WTC11 (cell line): ENCODE measurements at regions not wholly inside any gene's neighbourhood (a gene's known extent, or its start where the extent isn't known, plus 50 kb on each side); places are given as distances from the start of the nearest gene placed in this dataset.

Experiments
- ATAC-seq: fragments of 200-7000 bp; cut with Tn5 transposase; 2 replicates; pipeline ENCODE4 v1.10.0; 2021; ENCODE audit warnings: mild to moderate bottlenecking, moderate library complexity
- CTCF ChIA-PET: fragments of 300-600 bp; sonication (Branson Sonifier 250); formaldehyde crosslinking; loops from one replicate; lab custom pipeline; 2021; ENCODE audit warnings: antibody characterized with exemption; lab: Charles Lee
- POLR2A ChIA-PET: fragments of 350-600 bp; sonication (Branson Sonifier 250); formaldehyde crosslinking; loops from one replicate; lab custom pipeline; 2021; ENCODE audit warnings: antibody characterized with exemption; lab: Charles Lee
- DNase-seq: peaks from one replicate; pipeline ENCODE4 v3.0.0; 2021; ENCODE audit warnings: low spot score
- H3K27ac Mint-ChIP-seq: 2 replicates; pipeline ENCODE4 v1.8.0; 2021; ENCODE audit warnings: mixed read lengths
- H3K27me3 Mint-ChIP-seq: 2 replicates; pipeline ENCODE4 v1.8.0; 2021; ENCODE audit warnings: low read depth, mild to moderate bottlenecking, moderate library complexity, mixed read lengths
- H3K36me3 Mint-ChIP-seq: 2 replicates; pipeline ENCODE4 v1.8.0; 2021; ENCODE audit warnings: mixed read lengths
- H3K4me1 Mint-ChIP-seq: 2 replicates; pipeline ENCODE4 v1.8.0; 2022; ENCODE audit warnings: mixed read lengths
- H3K4me3 Mint-ChIP-seq: 2 replicates; pipeline ENCODE4 v1.8.0; 2021; ENCODE audit warnings: mild to moderate bottlenecking, moderate library complexity, mixed read lengths
- H3K9me3 Mint-ChIP-seq: 2 replicates; pipeline ENCODE4 v1.8.0; 2021; ENCODE audit warnings: mixed read lengths
- AR ChIP-seq: fragments of 250-450 bp; sonication (Bioruptor Pico); IDR thresholded peaks from 2 replicates; pipeline ENCODE4 v1.9.0; 2021; ENCODE audit warnings: mild to moderate bottlenecking
- ATF1 ChIP-seq: sonication (generic); formaldehyde crosslinking; IDR thresholded peaks from 2 replicates; pipeline ENCODE4 v1.8.1; 2023; ENCODE audit warnings: mild to moderate bottlenecking, moderate library complexity, missing genetic modification reagents
- EMX1 ChIP-seq: fragments of 250-450 bp; sonication (Bioruptor Pico); IDR thresholded peaks from 2 replicates; pipeline ENCODE4 v1.8.0; 2021; ENCODE audit warnings: mild to moderate bottlenecking
- FOXK1 ChIP-seq: sonication (generic); formaldehyde crosslinking; IDR thresholded peaks from 2 replicates; pipeline ENCODE4 v1.8.0; 2022; ENCODE audit warnings: mild to moderate bottlenecking, moderate library complexity, missing genetic modification reagents
- GRHL2 ChIP-seq: fragments of 250-450 bp; sonication (Bioruptor Pico); IDR thresholded peaks from 2 replicates; pipeline ENCODE4 v1.8.0; 2022; ENCODE audit warnings: mild to moderate bottlenecking, moderate library complexity; ENCODE audit not compliant: insufficient replicate concordance, severe bottlenecking
- NR3C1 ChIP-seq: sonication (generic); formaldehyde crosslinking; conservative IDR thresholded peaks from 2 replicates; pipeline ENCODE4 v1.8.1; 2023; ENCODE audit warnings: low read depth, mild to moderate bottlenecking, missing genetic modification reagents
- TCF7 ChIP-seq: sonication (generic); formaldehyde crosslinking; IDR thresholded peaks from 2 replicates; pipeline ENCODE4 v1.8.0; 2022; ENCODE audit warnings: mild to moderate bottlenecking, low read depth, missing genetic modification reagents, moderate library complexity
- ZNF121 ChIP-seq: sonication (generic); formaldehyde crosslinking; IDR thresholded peaks from 2 replicates; pipeline ENCODE4 v1.8.0; 2023; ENCODE audit warnings: missing genetic modification reagents
- ZNF219 ChIP-seq: sonication (generic); formaldehyde crosslinking; IDR thresholded peaks from 2 replicates; pipeline ENCODE4 v1.8.0; 2023; ENCODE audit warnings: missing genetic modification reagents, mild to moderate bottlenecking, borderline replicate concordance
- ZNF263 ChIP-seq: sonication (generic); formaldehyde crosslinking; IDR thresholded peaks from 2 replicates; pipeline ENCODE4 v1.8.1; 2022; ENCODE audit warnings: low read depth, mild to moderate bottlenecking, moderate library complexity, missing genetic modification reagents
- ZNF281 ChIP-seq: sonication (generic); formaldehyde crosslinking; IDR thresholded peaks from 2 replicates; pipeline ENCODE4 v1.8.0; 2023; ENCODE audit warnings: mild to moderate bottlenecking, missing genetic modification reagents
- ZNF396 ChIP-seq: fragments of 250-450 bp; sonication (Bioruptor Pico); IDR thresholded peaks from 2 replicates; pipeline ENCODE4 v1.8.0; 2021; ENCODE audit warnings: mild to moderate bottlenecking, moderate library complexity, borderline replicate concordance
- ZNF512 ChIP-seq: sonication (generic); formaldehyde crosslinking; IDR thresholded peaks from 2 replicates; pipeline ENCODE4 v1.8.1; 2022; ENCODE audit warnings: missing genetic modification reagents, borderline replicate concordance
- ZNF671 ChIP-seq: fragments of 250-450 bp; sonication (Bioruptor Pico); IDR thresholded peaks from 2 replicates; pipeline ENCODE4 v1.8.0; 2021; ENCODE audit warnings: mild to moderate bottlenecking
- TF ChIP-seq, protein P1 (sequence below): sonication (generic); formaldehyde crosslinking; conservative IDR thresholded peaks from 2 replicates; pipeline ENCODE4 v1.8.1; 2023; ENCODE audit warnings: mild to moderate bottlenecking, low read depth, missing genetic modification reagents, moderate library complexity
- TF ChIP-seq, protein P2 (sequence below): fragments of 250-450 bp; sonication (Bioruptor Pico); IDR thresholded peaks from 2 replicates; pipeline ENCODE4 v1.9.0; 2021; ENCODE audit warnings: moderate library complexity, mild to moderate bottlenecking, inconsistent platforms, borderline replicate concordance

- H3K36me3 Mint-ChIP-seq: no peaks in the 10 kb centered on the region
Observed at GRCh38 chr4:41473176-41473575, 64.8 kb upstream of the LIMCH1 start.

DNA sequence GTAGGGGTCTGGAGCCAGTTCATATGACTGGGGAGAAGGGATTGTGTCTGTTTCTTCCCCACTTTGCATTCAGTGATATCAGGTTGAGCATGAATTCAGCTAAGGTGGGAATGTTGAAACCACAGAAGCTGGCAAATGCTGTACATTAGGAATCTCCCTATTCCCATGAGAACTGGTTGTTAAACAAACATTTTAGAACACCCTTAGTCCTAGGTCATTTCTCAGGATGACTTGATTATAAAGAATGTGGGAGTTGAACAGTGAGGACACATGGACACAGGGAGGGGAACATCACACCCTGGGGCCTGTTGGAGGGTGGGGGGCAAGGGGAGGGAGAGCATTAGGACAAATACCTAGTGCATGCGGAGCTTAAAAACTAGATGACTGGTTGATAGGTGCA is 62.6 kb upstream of the LIMCH1 start:
- Mint-ChIP-seq H3K4me1 (peaks cover 17% of the 10 kb centered on the region), H3K9me3 (no peaks in the 10 kb centered on the region), H3K27ac (no peak overlapping the region), H3K4me3 (no peak overlapping the region), H3K27me3 (no peaks in the 10 kb centered on the region), H3K36me3 (no peaks in the 10 kb centered on the region)
- no peak for ATAC-seq
- POLR2A ChIA-PET: interaction anchor here (0.6 kb wide), 1 partner anchor 1259 kb away, joined by 3 read pairs; no protein-coding TSS in a partner anchor
- CTCF ChIA-PET: no interaction called here
- no peak for DNase-seq
- TF ChIP-seq ZNF512 (CRISPR knock-in tag) (no peak), ZNF396 (CRISPR knock-in tag) (no peak)

More at GRCh38 chr4:41473176-41473575, 64.8 kb upstream of the LIMCH1 start:
- H3K27me3 Mint-ChIP-seq: no peaks in the 10 kb centered on the region
- POLR2A ChIA-PET: no interaction called here
- CTCF ChIA-PET: no interaction called here
- no peak overlapping the region for H3K27ac Mint-ChIP-seq
- H3K9me3 Mint-ChIP-seq: 0 out of 2 replicates have a peak, but pooled peaks cover 3% of the 10 kb centered on the region
- ATAC-seq: no peak
- H3K4me1 Mint-ChIP-seq: peaks cover 25% of the 10 kb centered on the region
- no peak for DNase-seq
- TF ChIP-seq TCF7 (CRISPR knock-in tag): no peak
- TF ChIP-seq NR3C1 (CRISPR knock-in tag): no peak
- no peak for TF ChIP-seq ZNF281 (CRISPR knock-in tag)
- TF ChIP-seq ZNF219: no peak
- TF ChIP-seq, protein P1, sequence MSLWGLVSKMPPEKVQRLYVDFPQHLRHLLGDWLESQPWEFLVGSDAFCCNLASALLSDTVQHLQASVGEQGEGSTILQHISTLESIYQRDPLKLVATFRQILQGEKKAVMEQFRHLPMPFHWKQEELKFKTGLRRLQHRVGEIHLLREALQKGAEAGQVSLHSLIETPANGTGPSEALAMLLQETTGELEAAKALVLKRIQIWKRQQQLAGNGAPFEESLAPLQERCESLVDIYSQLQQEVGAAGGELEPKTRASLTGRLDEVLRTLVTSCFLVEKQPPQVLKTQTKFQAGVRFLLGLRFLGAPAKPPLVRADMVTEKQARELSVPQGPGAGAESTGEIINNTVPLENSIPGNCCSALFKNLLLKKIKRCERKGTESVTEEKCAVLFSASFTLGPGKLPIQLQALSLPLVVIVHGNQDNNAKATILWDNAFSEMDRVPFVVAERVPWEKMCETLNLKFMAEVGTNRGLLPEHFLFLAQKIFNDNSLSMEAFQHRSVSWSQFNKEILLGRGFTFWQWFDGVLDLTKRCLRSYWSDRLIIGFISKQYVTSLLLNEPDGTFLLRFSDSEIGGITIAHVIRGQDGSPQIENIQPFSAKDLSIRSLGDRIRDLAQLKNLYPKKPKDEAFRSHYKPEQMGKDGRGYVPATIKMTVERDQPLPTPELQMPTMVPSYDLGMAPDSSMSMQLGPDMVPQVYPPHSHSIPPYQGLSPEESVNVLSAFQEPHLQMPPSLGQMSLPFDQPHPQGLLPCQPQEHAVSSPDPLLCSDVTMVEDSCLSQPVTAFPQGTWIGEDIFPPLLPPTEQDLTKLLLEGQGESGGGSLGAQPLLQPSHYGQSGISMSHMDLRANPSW: no peak
- no peak for TF ChIP-seq ZNF671 (CRISPR knock-in tag)
- TF ChIP-seq FOXK1 (CRISPR knock-in tag): no peak
- TF ChIP-seq EMX1: no peak
- TF ChIP-seq ATF1 (CRISPR knock-in tag): no peak
- TF ChIP-seq GRHL2 (CRISPR knock-in tag): no peak
- no peak for TF ChIP-seq ZNF121
- no peak for TF ChIP-seq ZNF263
- no peak for TF ChIP-seq AR (CRISPR knock-in tag)
- TF ChIP-seq, protein P2, sequence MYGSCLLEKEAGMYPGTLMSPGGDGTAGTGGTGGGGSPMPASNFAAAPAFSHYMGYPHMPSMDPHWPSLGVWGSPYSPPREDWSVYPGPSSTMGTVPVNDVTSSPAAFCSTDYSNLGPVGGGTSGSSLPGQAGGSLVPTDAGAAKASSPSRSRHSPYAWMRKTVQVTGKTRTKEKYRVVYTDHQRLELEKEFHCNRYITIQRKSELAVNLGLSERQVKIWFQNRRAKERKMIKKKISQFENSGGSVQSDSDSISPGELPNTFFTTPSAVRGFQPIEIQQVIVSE (CRISPR knock-in tag): no peak
- H3K4me3 Mint-ChIP-seq: no peak overlapping the region
